ENCODE measurements at regions not wholly inside any gene's neighbourhood (a gene's known extent, or its start where the extent isn't known, plus 50 kb on each side); places are given as distances from the start of the nearest gene placed in this dataset.

DNA sequence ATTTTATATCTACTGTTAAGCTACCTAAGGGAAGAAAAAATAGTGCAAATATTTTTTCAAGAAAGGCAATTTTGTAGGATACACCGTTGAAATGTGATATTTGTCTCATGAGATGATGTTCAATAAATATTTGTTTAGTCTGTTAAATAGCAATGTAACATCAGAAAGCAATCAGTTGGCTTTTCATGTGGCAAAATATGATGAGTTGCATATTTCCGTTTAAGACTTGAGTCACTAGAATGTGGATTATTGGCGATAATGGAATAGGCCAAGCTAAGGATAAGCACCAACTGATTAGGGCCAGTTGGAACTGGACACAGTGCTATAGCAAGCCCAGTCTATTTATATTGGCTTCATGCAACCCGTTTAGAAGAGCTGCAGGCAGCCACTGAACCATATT lies 250.4 kb upstream of the SLC16A7 start:
- TF ChIP-seq, protein P1, sequence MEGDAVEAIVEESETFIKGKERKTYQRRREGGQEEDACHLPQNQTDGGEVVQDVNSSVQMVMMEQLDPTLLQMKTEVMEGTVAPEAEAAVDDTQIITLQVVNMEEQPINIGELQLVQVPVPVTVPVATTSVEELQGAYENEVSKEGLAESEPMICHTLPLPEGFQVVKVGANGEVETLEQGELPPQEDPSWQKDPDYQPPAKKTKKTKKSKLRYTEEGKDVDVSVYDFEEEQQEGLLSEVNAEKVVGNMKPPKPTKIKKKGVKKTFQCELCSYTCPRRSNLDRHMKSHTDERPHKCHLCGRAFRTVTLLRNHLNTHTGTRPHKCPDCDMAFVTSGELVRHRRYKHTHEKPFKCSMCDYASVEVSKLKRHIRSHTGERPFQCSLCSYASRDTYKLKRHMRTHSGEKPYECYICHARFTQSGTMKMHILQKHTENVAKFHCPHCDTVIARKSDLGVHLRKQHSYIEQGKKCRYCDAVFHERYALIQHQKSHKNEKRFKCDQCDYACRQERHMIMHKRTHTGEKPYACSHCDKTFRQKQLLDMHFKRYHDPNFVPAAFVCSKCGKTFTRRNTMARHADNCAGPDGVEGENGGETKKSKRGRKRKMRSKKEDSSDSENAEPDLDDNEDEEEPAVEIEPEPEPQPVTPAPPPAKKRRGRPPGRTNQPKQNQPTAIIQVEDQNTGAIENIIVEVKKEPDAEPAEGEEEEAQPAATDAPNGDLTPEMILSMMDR (conservative IDR thresholded peaks at IDR 0.05 in 1 of 2, IDR thresholded peaks at IDR 0.05 in 1 of 2; ENCODE audit: low read depth in 1 of 2, low read length in 2 of 2), result no peak
- TF ChIP-seq EZH2 (IDR thresholded peaks at IDR 0.05; ENCODE audit: low read length, missing control alignments), result no peak
